ENCODE measurements at regions not wholly inside any gene's neighbourhood (a gene's known extent, or its start where the extent isn't known, plus 50 kb on each side); places are given as distances from the start of the nearest gene placed in this dataset.

GRCh38 chr15:47364230-47365141 lies 352.8 kb upstream of the SEMA6D start:
- Mint-ChIP-seq H3K9me3 (ENCODE audit: insufficient read depth) (no peaks in the 10 kb centered on the region), H3K4me1 (no peaks in the 10 kb centered on the region), H3K4me3 (no peak overlapping the region), H3K27ac (no peak overlapping the region), H3K27me3 (no peaks in the 10 kb centered on the region)
- WGBS (ENCODE audit: insufficient coverage) = 49% methylated on average over 8 of the region's 9 CpGs
- ATAC-seq (ENCODE audit: low read depth) (no peak), DNase-seq (no peak)
- H3K27me3 ChIP-seq (replicated peaks in 1 of 4; ENCODE audit: control extremely low read depth in 1 of 4, control insufficient read depth in 3 of 4, insufficient read depth in 4 of 4, low read length in 3 of 4) = no peaks in the 10 kb centered on the region
- intact Hi-C loops (cut with micrococcal nuclease) = no loop called here
- ChIA-PET POLR2A (no interaction called here), CTCF (no interaction called here)
- H3K79me2 ChIP-seq (ENCODE audit: control insufficient read depth, insufficient read depth, low read length) = no peaks in the 10 kb centered on the region
- H4K20me1 ChIP-seq (ENCODE audit: control insufficient read depth, insufficient read depth, low read length, poor library complexity, severe bottlenecking) = no peaks in the 10 kb centered on the region
- H2AFZ ChIP-seq (ENCODE audit: insufficient read depth, low read depth, low read length, poor library complexity, severe bottlenecking) = no peak overlapping the region
- peaks cover 0 to 4% (median 0%) of the 10 kb centered on the region in 3 donors for H3K9me3 ChIP-seq (ENCODE audit: control extremely low read depth in 1 of 3, control insufficient read depth in 2 of 3, insufficient read depth in 1 of 3, low read length in 2 of 3)
- H3K36me3 ChIP-seq (replicated peaks in 1 of 2; ENCODE audit: control extremely low read depth in 1 of 2, control insufficient read depth in 1 of 2, extremely low read depth in 1 of 2, insufficient read depth in 2 of 2, low read length in 1 of 2) = no peaks in the 10 kb centered on the region
- H3K27ac ChIP-seq (ENCODE audit: low read length in 2 of 2) = no peak overlapping the region
- no peaks in the 10 kb centered on the region for H3K4me1 ChIP-seq (ENCODE audit: control insufficient read depth in 2 of 2, insufficient read depth in 2 of 2, low read length in 2 of 2)
- no peak overlapping the region for H3K9ac ChIP-seq (ENCODE audit: low read length)
- no peak overlapping the region for H3K4me3 ChIP-seq (ENCODE audit: control extremely low read depth in 1 of 5, extremely low read depth in 1 of 5, insufficient read depth in 1 of 5, low read depth in 2 of 5, low read length in 4 of 5)
- TF ChIP-seq CTCF (IDR thresholded peaks at IDR 0.05) (no peak), EZH2 (IDR thresholded peaks at IDR 0.05; ENCODE audit: borderline replicate concordance, insufficient read depth, low read depth, low read length, poor library complexity, severe bottlenecking) (no peak)
- H3K4me2 ChIP-seq (replicated peaks; ENCODE audit: low read depth, low read length, poor library complexity, severe bottlenecking) = no peak overlapping the region

GRCh38 chr15:47366884-47367283 lies 350.4 kb upstream of the SEMA6D start:
- H3K4me1 Mint-ChIP-seq = no peaks in the 10 kb centered on the region
- H4K20me1 ChIP-seq (ENCODE audit: control insufficient read depth, insufficient read depth, low read length, poor library complexity, severe bottlenecking) = no peaks in the 10 kb centered on the region
- no peaks in the 10 kb centered on the region for H3K79me2 ChIP-seq (ENCODE audit: control insufficient read depth, insufficient read depth, low read length)
- H3K9me3 ChIP-seq (ENCODE audit: control extremely low read depth in 1 of 3, control insufficient read depth in 2 of 3, insufficient read depth in 1 of 3, low read length in 2 of 3) = peaks cover 0 to 4% (median 0%) of the 10 kb centered on the region in 3 donors
- ChIA-PET CTCF (no interaction called here), POLR2A (no interaction called here)
- no peak overlapping the region for H3K27ac Mint-ChIP-seq
- no peak overlapping the region for H3K27ac ChIP-seq (ENCODE audit: low read length in 2 of 2)
- no peak overlapping the region for H3K4me3 Mint-ChIP-seq
- H2AFZ ChIP-seq (ENCODE audit: insufficient read depth, low read depth, low read length, poor library complexity, severe bottlenecking) = no peak overlapping the region
- no peaks in the 10 kb centered on the region for H3K27me3 ChIP-seq (replicated peaks in 1 of 4; ENCODE audit: control extremely low read depth in 1 of 4, control insufficient read depth in 3 of 4, insufficient read depth in 4 of 4, low read length in 3 of 4)
- H3K9me3 Mint-ChIP-seq (ENCODE audit: insufficient read depth) = no peaks in the 10 kb centered on the region
- H3K4me2 ChIP-seq (replicated peaks; ENCODE audit: low read depth, low read length, poor library complexity, severe bottlenecking) = no peak overlapping the region
- DNase-seq (no peak), ATAC-seq (ENCODE audit: low read depth) (no peak)
- H3K4me3 ChIP-seq (ENCODE audit: control extremely low read depth in 1 of 5, extremely low read depth in 1 of 5, insufficient read depth in 1 of 5, low read depth in 2 of 5, low read length in 4 of 5) = no peak overlapping the region
- intact Hi-C loops (cut with micrococcal nuclease) = no loop called here
- no peaks in the 10 kb centered on the region for H3K36me3 ChIP-seq (replicated peaks in 1 of 2; ENCODE audit: control extremely low read depth in 1 of 2, control insufficient read depth in 1 of 2, extremely low read depth in 1 of 2, insufficient read depth in 2 of 2, low read length in 1 of 2)
- no peak overlapping the region for H3K9ac ChIP-seq (ENCODE audit: low read length)
- no peak for TF ChIP-seq EZH2 (IDR thresholded peaks at IDR 0.05; ENCODE audit: borderline replicate concordance, insufficient read depth, low read depth, low read length, poor library complexity, severe bottlenecking)
- no peak for TF ChIP-seq CTCF (IDR thresholded peaks at IDR 0.05)
- H3K27me3 Mint-ChIP-seq = no peaks in the 10 kb centered on the region
- H3K4me1 ChIP-seq (ENCODE audit: control insufficient read depth in 2 of 2, insufficient read depth in 2 of 2, low read length in 2 of 2) = no peaks in the 10 kb centered on the region
- 100% methylated on average over 1 of the region's 2 CpGs for WGBS (ENCODE audit: insufficient coverage)

Measured in B cell (primary cell).